ENCODE measurements at regions not wholly inside any gene's neighbourhood (a gene's known extent, or its start where the extent isn't known, plus 50 kb on each side); places are given as distances from the start of the nearest gene placed in this dataset.

- TF ChIP-seq, protein P1, sequence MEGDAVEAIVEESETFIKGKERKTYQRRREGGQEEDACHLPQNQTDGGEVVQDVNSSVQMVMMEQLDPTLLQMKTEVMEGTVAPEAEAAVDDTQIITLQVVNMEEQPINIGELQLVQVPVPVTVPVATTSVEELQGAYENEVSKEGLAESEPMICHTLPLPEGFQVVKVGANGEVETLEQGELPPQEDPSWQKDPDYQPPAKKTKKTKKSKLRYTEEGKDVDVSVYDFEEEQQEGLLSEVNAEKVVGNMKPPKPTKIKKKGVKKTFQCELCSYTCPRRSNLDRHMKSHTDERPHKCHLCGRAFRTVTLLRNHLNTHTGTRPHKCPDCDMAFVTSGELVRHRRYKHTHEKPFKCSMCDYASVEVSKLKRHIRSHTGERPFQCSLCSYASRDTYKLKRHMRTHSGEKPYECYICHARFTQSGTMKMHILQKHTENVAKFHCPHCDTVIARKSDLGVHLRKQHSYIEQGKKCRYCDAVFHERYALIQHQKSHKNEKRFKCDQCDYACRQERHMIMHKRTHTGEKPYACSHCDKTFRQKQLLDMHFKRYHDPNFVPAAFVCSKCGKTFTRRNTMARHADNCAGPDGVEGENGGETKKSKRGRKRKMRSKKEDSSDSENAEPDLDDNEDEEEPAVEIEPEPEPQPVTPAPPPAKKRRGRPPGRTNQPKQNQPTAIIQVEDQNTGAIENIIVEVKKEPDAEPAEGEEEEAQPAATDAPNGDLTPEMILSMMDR (IDR thresholded peaks at IDR 0.05) = no peak
- no peak for TF ChIP-seq POLR2A (IDR thresholded peaks at IDR 0.05)
- TF ChIP-seq POLR2AphosphoS5 (IDR thresholded peaks at IDR 0.05) = no peak
Observed at GRCh38 chr20:12528591-12529041, 480.2 kb upstream of the SPTLC3 start.
